Umbilical cord (tissue), 1 donor: ENCODE measurements at regions not wholly inside any gene's neighbourhood (a gene's known extent, or its start where the extent isn't known, plus 50 kb on each side); places are given as distances from the start of the nearest gene placed in this dataset.

ENCODE experiments used
- DNase-seq: peaks from one replicate; pipeline ENCODE4 v3.0.0-alpha.2; 2015; ENCODE audit warnings: low spot score

GRCh38 chr15:98196371-98196770 lies 235.9 kb downstream of the ARRDC4 start:
- no peak for DNase-seq

- DNase-seq = no peak
These were observed 241.8 kb downstream of the ARRDC4 start for GRCh38 chr15:98202256-98202655.

GRCh38 chr15:98203872-98204660 lies 243.6 kb downstream of the ARRDC4 start:
- no peak for DNase-seq

GRCh38 chr15:98207928-98208327 lies 247.4 kb downstream of the ARRDC4 start:
- DNase-seq = no peak

- DNase-seq = no peak
These were observed 253.0 kb downstream of the ARRDC4 start for GRCh38 chr15:98213346-98213979.

- DNase-seq = no peak
These were observed 255.7 kb downstream of the ARRDC4 start for GRCh38 chr15:98216166-98216565.

GRCh38 chr15:98217356-98217755 lies 256.9 kb downstream of the ARRDC4 start:
- no peak for DNase-seq

- no peak for DNase-seq
These were observed 260.6 kb downstream of the ARRDC4 start for GRCh38 chr15:98221144-98221543.

- DNase-seq = no peak
These were observed 261.1 kb downstream of the ARRDC4 start for GRCh38 chr15:98221577-98221976.

- DNase-seq = no peak
These were observed 265.6 kb downstream of the ARRDC4 start for GRCh38 chr15:98226149-98226548.

GRCh38 chr15:98226578-98226977 lies 266.1 kb downstream of the ARRDC4 start:
- no peak for DNase-seq

GRCh38 chr15:98228846-98229245 lies 268.3 kb downstream of the ARRDC4 start:
- no peak for DNase-seq

GRCh38 chr15:98230975-98231374 lies 270.5 kb downstream of the ARRDC4 start:
- DNase-seq = no peak

- no peak for DNase-seq
These were observed 271.4 kb downstream of the ARRDC4 start for GRCh38 chr15:98231696-98232440.

GRCh38 chr15:98232761-98233160 lies 272.3 kb downstream of the ARRDC4 start:
- no peak for DNase-seq

GRCh38 chr15:98233873-98234272 lies 273.4 kb downstream of the ARRDC4 start:
- no peak for DNase-seq

GRCh38 chr15:98240303-98240702 lies 279.8 kb downstream of the ARRDC4 start:
- DNase-seq = no peak

GRCh38 chr15:98241032-98241554 lies 280.6 kb downstream of the ARRDC4 start:
- DNase-seq = no peak

GRCh38 chr15:98257290-98257689 lies 296.8 kb downstream of the ARRDC4 start:
- DNase-seq = no peak

- no peak for DNase-seq
These were observed 303.3 kb downstream of the ARRDC4 start for GRCh38 chr15:98263787-98264186.

GRCh38 chr15:98266295-98266694 lies 305.8 kb downstream of the ARRDC4 start:
- no peak for DNase-seq

GRCh38 chr15:98268163-98268562 lies 307.7 kb downstream of the ARRDC4 start:
- no peak for DNase-seq
